ENCODE measurements at regions not wholly inside any gene's neighbourhood (a gene's known extent, or its start where the extent isn't known, plus 50 kb on each side); places are given as distances from the start of the nearest gene placed in this dataset.
"Not testable (repeated sequence)": the region's sequence is repeated elsewhere in the genome, so short reads cannot be mapped to it uniquely, and the experiment has no call there.

- H3K9me3 Mint-ChIP-seq; H3K36me3 Mint-ChIP-seq; H3K4me1 Mint-ChIP-seq; H3K27ac Mint-ChIP-seq; H3K27me3 Mint-ChIP-seq; DNase-seq (ENCODE audit: low spot score in 2 of 2); ATAC-seq (ENCODE audit: low read depth); H3K4me3 Mint-ChIP-seq: not testable (repeated sequence)
Observed at GRCh38 chr9:87028836-87029235, 81.5 kb upstream of the GAS1 start.

DNA sequence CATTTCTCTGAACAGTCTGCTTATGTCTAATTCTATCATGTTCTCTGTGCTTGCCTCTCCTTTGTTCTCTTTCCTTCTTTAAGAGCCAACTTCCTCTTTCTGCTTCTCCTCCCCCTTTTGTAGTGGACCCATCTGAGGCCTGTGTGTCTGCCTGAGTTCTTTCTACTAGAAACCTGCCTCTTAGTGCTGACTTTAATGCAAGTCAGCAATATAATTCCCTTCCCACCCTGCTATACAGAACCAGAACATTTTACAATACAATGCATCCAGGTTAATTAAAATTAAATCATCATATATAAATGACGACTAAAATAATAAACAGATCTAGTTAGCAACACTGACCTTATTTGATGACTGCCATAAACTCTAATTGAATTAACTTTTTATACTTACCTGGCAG is 82.6 kb upstream of the GAS1 start:
- DNase-seq (ENCODE audit: low spot score in 2 of 2) (no peak), ATAC-seq (ENCODE audit: low read depth) (no peak)
- Mint-ChIP-seq H3K27me3 (no peaks in the 10 kb centered on the region), H3K9me3 (peaks cover 4% of the 10 kb centered on the region), H3K4me3 (no peak overlapping the region), H3K36me3 (no peaks in the 10 kb centered on the region), H3K4me1 (no peaks in the 10 kb centered on the region), H3K27ac (no peak overlapping the region)

GRCh38 chr9:87034841-87035240 is 87.5 kb upstream of the GAS1 start:
- no peaks in the 10 kb centered on the region for H3K4me1 Mint-ChIP-seq
- H3K9me3 Mint-ChIP-seq = peaks cover 1% of the 10 kb centered on the region
- H3K36me3 Mint-ChIP-seq = no peaks in the 10 kb centered on the region
- ATAC-seq (ENCODE audit: low read depth) = no peak
- DNase-seq (ENCODE audit: low spot score in 2 of 2) = no peak
- no peaks in the 10 kb centered on the region for H3K27me3 Mint-ChIP-seq
- H3K4me3 Mint-ChIP-seq = no peak overlapping the region
- no peak overlapping the region for H3K27ac Mint-ChIP-seq

- no peaks in the 10 kb centered on the region for H3K9me3 Mint-ChIP-seq
- no peak overlapping the region for H3K4me3 Mint-ChIP-seq
- ATAC-seq (ENCODE audit: low read depth) (no peak), DNase-seq (ENCODE audit: low spot score in 2 of 2) (no peak)
- H3K4me1 Mint-ChIP-seq = no peaks in the 10 kb centered on the region
- no peaks in the 10 kb centered on the region for H3K27me3 Mint-ChIP-seq
- no peak overlapping the region for H3K27ac Mint-ChIP-seq
- H3K36me3 Mint-ChIP-seq = no peaks in the 10 kb centered on the region
Observed at GRCh38 chr9:87035879-87036278, 88.6 kb upstream of the GAS1 start.

DNA sequence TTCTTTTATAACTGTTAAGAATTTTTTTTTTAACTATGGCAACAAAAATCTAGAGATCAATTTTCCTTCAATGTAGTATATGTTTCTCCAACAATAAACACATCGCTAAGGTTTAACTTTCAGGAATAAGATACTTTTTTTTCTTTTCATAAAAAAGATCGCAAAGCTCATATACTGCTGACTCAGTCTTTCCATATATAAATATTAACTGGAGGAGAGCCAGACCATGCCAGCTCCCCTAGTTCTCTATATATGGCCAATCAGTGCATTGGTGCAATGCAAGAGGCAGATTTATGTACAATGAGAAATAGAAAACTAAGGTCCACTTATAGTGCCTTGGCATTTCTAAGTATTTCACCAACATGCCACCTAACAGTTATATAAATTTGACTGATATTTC is 89.2 kb upstream of the GAS1 start:
- Mint-ChIP-seq H3K27ac (no peak overlapping the region), H3K4me1 (no peaks in the 10 kb centered on the region), H3K36me3 (no peaks in the 10 kb centered on the region), H3K27me3 (no peaks in the 10 kb centered on the region), H3K9me3 (peaks cover under 1% of the 10 kb centered on the region), H3K4me3 (no peak overlapping the region)
- ATAC-seq (ENCODE audit: low read depth) (no peak), DNase-seq (ENCODE audit: low spot score in 2 of 2) (no peak)

DNA sequence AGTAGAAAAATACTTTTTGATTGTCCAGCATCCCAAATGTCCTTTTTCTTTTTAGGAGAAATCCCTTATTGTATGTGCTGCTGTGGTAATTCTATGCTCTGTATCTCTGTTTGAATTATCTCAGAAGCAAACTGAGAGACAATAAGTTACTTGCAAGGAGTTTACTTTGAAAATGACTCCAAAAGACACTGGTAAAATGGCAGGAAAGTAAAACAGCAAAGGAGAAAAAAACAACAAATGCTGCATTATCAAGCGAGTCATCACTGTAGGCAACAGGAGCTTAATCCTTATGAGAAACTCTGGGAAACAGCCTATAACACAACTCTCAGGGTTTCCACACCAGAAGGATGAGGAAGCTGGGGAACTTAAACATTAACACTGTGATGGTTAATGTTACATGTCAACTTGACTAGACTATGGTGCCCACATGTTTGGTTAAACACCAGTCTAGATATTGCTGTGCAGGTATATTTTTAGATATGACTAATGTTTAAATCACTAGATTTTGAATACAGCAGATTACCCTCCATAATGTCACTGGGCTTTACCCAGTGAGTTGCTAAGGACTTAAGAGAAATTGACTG is 92.6 kb upstream of the GAS1 start:
- H3K4me3 Mint-ChIP-seq = no peak overlapping the region
- H3K9me3 Mint-ChIP-seq = peaks cover 2% of the 10 kb centered on the region
- H3K36me3 Mint-ChIP-seq = no peaks in the 10 kb centered on the region
- H3K4me1 Mint-ChIP-seq = no peaks in the 10 kb centered on the region
- DNase-seq (ENCODE audit: low spot score in 2 of 2) (no peak), ATAC-seq (ENCODE audit: low read depth) (no peak)
- H3K27ac Mint-ChIP-seq = no peak overlapping the region
- no peaks in the 10 kb centered on the region for H3K27me3 Mint-ChIP-seq

DNA sequence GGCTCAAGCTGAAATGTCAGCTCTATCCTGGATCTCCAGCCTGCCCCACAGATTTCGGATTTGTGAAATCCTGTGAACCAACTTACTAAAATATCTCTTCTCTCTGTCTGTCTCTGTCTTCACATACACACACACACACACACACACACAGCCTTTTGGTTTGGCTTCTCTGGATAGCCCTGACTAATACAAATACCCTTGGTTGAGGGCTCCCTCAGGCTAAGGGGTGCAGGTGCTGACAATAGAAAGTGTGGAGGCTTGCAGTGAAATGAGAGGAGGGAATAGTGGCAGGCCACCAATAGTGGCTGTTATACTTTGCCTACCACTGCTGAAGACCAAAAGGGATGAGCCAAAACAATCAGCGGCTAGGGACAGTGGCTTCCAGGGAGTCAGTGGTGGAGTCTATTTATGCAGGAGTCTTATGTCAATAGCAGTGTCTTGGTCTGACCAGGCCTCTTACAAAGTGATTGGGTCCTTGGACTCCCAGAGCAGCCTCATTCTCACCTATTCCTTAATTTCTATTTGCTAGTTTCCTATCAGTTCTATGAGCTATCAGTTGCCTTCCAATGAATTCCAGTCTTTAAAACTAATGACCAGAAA is 93.2 kb upstream of the GAS1 start:
- H3K4me3 Mint-ChIP-seq = no peak overlapping the region
- no peak for ATAC-seq (ENCODE audit: low read depth)
- H3K36me3 Mint-ChIP-seq = no peaks in the 10 kb centered on the region
- no peaks in the 10 kb centered on the region for H3K4me1 Mint-ChIP-seq
- H3K27me3 Mint-ChIP-seq = no peaks in the 10 kb centered on the region
- no peak overlapping the region for H3K27ac Mint-ChIP-seq
- peaks cover 2% of the 10 kb centered on the region for H3K9me3 Mint-ChIP-seq
- no peak for DNase-seq (ENCODE audit: low spot score in 2 of 2)

DNA sequence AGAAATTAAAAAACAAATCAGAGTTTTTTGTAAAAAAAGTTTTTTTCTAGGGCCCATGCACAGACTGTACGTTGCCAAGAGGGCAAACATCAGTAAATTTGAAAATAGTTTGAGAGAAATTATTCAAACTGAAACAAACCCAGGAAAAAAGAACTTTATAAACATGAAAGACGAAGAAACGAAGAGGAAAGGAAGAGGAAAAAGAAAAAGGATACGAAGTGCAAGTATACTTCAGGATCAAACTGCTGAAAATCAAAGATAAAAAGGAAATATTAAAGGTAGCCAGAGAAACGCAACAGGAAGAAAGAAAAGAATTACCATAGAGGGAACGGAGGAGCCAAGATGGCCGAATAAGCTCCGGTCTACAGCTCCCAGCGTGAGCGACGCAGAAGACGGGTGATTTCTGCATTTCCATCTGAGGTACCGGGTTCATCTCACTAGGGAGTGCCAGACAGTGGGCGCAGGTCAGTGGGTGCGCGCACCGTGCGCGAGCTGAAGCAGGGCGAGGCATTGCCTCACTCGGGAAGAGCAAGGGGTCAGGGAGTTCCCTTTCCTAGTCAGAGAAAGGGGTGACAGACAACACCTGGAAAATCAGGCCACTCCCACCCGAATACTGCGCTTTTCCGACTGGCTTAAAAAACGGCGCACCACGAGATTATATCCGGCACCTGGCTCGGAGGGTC is 94.4 kb upstream of the GAS1 start:
- not testable (repeated sequence) for H3K27ac Mint-ChIP-seq; DNase-seq (ENCODE audit: low spot score in 2 of 2); ATAC-seq (ENCODE audit: low read depth); H3K27me3 Mint-ChIP-seq; H3K4me3 Mint-ChIP-seq; H3K4me1 Mint-ChIP-seq; H3K36me3 Mint-ChIP-seq; H3K9me3 Mint-ChIP-seq

- H3K4me3 Mint-ChIP-seq; H3K4me1 Mint-ChIP-seq; DNase-seq (ENCODE audit: low spot score in 2 of 2); H3K27ac Mint-ChIP-seq; ATAC-seq (ENCODE audit: low read depth); H3K27me3 Mint-ChIP-seq; H3K9me3 Mint-ChIP-seq; H3K36me3 Mint-ChIP-seq: not testable (repeated sequence)
Observed at GRCh38 chr9:87049929-87050608, 102.8 kb upstream of the GAS1 start.

DNA sequence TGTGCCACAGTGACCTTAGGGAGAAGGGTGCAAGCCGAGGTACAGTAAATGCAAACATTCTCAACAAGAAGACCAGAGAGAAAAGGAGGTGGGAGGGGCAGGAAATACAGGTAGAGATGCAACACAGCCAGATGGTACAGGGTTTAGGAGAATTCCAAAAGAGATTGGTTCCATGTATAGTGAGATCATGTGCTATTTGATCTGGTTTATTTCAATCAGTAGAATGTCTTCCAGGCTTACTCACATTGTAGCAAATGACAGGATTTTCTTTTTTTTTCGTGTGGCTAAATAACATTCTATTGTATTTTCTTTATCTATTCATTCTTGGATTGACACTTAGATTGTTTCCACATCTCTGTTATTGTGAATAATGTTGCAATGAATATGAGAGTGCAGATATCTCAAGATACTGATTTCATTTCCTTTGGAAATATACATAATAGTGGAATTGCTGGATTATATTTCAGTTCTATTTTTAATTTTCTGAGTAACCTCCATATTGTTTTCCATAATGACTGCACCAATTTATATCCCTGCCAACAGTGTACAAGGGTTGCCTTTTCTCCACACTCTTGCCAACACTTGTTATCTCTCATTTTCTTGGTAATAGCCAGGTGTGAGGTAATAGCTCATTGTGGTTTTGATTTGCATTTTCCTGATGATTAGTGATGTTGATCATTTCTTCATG is 107.8 kb upstream of the GAS1 start:
- H3K27me3 Mint-ChIP-seq = peaks cover 3% of the 10 kb centered on the region
- H3K27ac Mint-ChIP-seq = no peak overlapping the region
- H3K9me3 Mint-ChIP-seq = peaks cover 3% of the 10 kb centered on the region
- DNase-seq (ENCODE audit: low spot score in 2 of 2) (no peak), ATAC-seq (ENCODE audit: low read depth) (no peak)
- H3K4me1 Mint-ChIP-seq = no peaks in the 10 kb centered on the region
- H3K4me3 Mint-ChIP-seq = no peak overlapping the region
- no peaks in the 10 kb centered on the region for H3K36me3 Mint-ChIP-seq

- ATAC-seq (ENCODE audit: low read depth) = no peak
- peaks cover 3% of the 10 kb centered on the region for H3K9me3 Mint-ChIP-seq
- no peaks in the 10 kb centered on the region for H3K36me3 Mint-ChIP-seq
- no peak for DNase-seq (ENCODE audit: low spot score in 2 of 2)
- H3K4me1 Mint-ChIP-seq = no peaks in the 10 kb centered on the region
- H3K27ac Mint-ChIP-seq = no peak overlapping the region
- peaks cover 6% of the 10 kb centered on the region for H3K27me3 Mint-ChIP-seq
- H3K4me3 Mint-ChIP-seq = no peak overlapping the region
Observed at GRCh38 chr9:87059772-87060171, 112.5 kb upstream of the GAS1 start.

DNA sequence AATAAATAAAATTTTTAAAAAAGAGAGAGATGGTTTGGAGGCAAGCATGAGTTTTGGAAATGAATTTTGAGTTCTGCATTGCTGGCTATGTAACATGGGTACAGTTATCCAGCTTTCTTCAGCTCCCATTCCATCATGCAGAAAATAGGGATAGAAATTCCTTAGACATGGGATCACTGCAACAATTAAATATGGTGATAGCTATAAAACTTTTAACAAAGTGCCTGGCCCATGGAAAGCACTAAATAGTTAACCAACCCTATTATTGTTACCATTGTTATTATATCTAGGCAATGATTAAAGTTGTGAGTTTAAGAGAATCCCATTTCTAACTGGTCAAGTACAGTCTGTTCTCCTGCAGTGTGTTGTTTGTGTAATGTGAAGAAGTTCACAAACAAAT is 115.4 kb upstream of the GAS1 start:
- no peak for ATAC-seq (ENCODE audit: low read depth)
- no peak for DNase-seq (ENCODE audit: low spot score in 2 of 2)
- H3K27me3 Mint-ChIP-seq = peaks cover 6% of the 10 kb centered on the region
- H3K9me3 Mint-ChIP-seq = peaks cover 3% of the 10 kb centered on the region
- H3K27ac Mint-ChIP-seq = no peak overlapping the region
- no peaks in the 10 kb centered on the region for H3K36me3 Mint-ChIP-seq
- H3K4me3 Mint-ChIP-seq = no peak overlapping the region
- no peaks in the 10 kb centered on the region for H3K4me1 Mint-ChIP-seq

DNA sequence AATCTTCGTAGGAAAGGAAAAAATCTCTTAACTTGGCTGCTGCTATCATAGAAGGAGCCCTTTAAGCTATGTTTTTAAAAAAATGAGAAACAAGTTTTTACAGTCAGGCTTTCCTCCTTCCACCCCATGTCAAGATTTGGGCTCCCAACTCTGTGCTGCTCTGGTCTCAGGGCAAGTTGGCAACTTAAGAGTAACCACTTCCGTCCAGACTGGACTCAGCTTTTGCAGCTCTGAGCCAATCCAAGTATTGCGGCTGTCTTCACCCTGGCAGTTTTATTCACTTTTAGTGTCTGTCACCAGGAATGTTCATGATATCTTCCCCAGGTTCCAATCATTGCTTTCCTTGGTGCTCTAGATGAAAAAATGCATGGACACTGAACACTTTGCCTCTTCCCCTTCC is 115.9 kb upstream of the GAS1 start:
- peaks cover 3% of the 10 kb centered on the region for H3K27me3 Mint-ChIP-seq
- DNase-seq (ENCODE audit: low spot score in 2 of 2) = no peak
- no peak for ATAC-seq (ENCODE audit: low read depth)
- no peak overlapping the region for H3K4me3 Mint-ChIP-seq
- H3K36me3 Mint-ChIP-seq = no peaks in the 10 kb centered on the region
- H3K4me1 Mint-ChIP-seq = no peaks in the 10 kb centered on the region
- no peaks in the 10 kb centered on the region for H3K9me3 Mint-ChIP-seq
- H3K27ac Mint-ChIP-seq = no peak overlapping the region

DNA sequence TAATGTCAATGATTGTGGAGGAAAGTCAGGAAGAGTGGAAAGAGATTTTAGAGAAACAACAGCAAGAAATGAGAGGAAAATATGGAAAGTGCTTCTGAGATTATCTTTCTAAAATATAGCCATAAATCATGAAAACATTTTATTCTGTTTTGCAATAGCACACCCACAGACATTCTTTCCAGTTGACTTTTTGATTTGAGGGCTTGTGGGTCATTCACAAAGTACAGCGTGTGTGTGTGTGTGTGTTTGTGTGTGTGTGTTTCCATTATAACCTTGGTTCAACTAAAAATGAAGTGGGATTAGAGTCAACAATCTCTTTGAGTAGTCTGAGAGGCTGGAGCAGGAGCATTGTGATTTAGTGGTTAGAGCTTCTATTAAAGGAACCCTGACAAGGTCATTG is 116.6 kb upstream of the GAS1 start:
- Mint-ChIP-seq H3K36me3 (no peaks in the 10 kb centered on the region), H3K4me1 (no peaks in the 10 kb centered on the region), H3K4me3 (no peak overlapping the region), H3K9me3 (no peaks in the 10 kb centered on the region), H3K27ac (no peak overlapping the region), H3K27me3 (peaks cover 3% of the 10 kb centered on the region)
- no peak for ATAC-seq (ENCODE audit: low read depth)
- DNase-seq (ENCODE audit: low spot score in 2 of 2) = no peak
